Vagina (tissue), 2 donors: ENCODE measurements at regions not wholly inside any gene's neighbourhood (a gene's known extent, or its start where the extent isn't known, plus 50 kb on each side); places are given as distances from the start of the nearest gene placed in this dataset.

Experiments
- POLR2A ChIP-seq, 2 donors: fragments of 450-650 bp; IDR thresholded peaks; one replicate each; pipeline ENCODE4 v1.6.1; 2017; ENCODE audit warnings: antibody characterized with exemption in 2 of 2, mild to moderate bottlenecking in 2 of 2, moderate library complexity in 2 of 2
- POLR2AphosphoS5 ChIP-seq, 2 donors: sonication (generic); formaldehyde crosslinking; IDR thresholded peaks; one replicate each; pipeline ENCODE4 v1.9.0; 2017; ENCODE audit warnings: antibody characterized with exemption in 2 of 2, mild to moderate bottlenecking in 2 of 2, low read depth in 1 of 2; ENCODE audit not compliant: insufficient read depth in 1 of 2
- TF ChIP-seq, protein P1 (sequence below), 3 experiments: fragments of 450-650 bp in 2 of 3; fragments of 200-600 bp in 1 of 3; sonication (generic) in 1 of 3; IDR thresholded peaks; one replicate each; pipeline ENCODE4 v1.5.1; 2017 to 2019; ENCODE audit warnings: antibody characterized with exemption in 3 of 3, mild to moderate bottlenecking in 2 of 3, moderate library complexity in 2 of 3

DNA sequence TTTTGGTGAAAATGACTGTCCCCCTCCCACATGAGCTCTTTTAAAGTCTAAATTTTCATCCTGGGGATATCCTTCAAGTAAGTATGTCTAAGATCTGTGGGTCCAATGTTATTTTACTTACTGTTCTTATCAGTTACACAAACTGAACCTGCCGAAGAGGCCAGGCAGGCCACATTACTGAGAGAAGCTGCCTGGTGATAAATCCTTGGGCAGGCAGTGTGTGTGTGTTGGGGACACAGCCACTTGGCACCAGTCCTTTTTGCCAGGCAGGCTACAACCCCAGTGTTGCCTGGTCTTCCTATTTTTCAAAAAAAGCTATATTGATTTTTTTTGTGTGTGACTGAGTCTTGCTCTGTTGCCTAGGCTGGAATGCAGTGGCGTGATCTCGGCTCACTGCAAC is 50.6 kb upstream of the RASA2 start:
- TF ChIP-seq, protein P1, sequence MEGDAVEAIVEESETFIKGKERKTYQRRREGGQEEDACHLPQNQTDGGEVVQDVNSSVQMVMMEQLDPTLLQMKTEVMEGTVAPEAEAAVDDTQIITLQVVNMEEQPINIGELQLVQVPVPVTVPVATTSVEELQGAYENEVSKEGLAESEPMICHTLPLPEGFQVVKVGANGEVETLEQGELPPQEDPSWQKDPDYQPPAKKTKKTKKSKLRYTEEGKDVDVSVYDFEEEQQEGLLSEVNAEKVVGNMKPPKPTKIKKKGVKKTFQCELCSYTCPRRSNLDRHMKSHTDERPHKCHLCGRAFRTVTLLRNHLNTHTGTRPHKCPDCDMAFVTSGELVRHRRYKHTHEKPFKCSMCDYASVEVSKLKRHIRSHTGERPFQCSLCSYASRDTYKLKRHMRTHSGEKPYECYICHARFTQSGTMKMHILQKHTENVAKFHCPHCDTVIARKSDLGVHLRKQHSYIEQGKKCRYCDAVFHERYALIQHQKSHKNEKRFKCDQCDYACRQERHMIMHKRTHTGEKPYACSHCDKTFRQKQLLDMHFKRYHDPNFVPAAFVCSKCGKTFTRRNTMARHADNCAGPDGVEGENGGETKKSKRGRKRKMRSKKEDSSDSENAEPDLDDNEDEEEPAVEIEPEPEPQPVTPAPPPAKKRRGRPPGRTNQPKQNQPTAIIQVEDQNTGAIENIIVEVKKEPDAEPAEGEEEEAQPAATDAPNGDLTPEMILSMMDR (IDR thresholded peaks at IDR 0.05): no peak
- no peak for TF ChIP-seq POLR2AphosphoS5 (IDR thresholded peaks at IDR 0.05; ENCODE audit: insufficient read depth in 1 of 2, low read depth in 1 of 2)
- no peak for TF ChIP-seq POLR2A (IDR thresholded peaks at IDR 0.05)
